GM12872 (cell line): ENCODE measurements at regions not wholly inside any gene's neighbourhood (a gene's known extent, or its start where the extent isn't known, plus 50 kb on each side); places are given as distances from the start of the nearest gene placed in this dataset.

ENCODE experiments used
- TF ChIP-seq, protein P1 (sequence below): IDR thresholded peaks from 3 replicates; pipeline ENCODE4 v1.5.1; 2011; ENCODE audit warnings: low read depth, mild to moderate bottlenecking, low read length, moderate library complexity; ENCODE audit not compliant: insufficient read depth

DNA sequence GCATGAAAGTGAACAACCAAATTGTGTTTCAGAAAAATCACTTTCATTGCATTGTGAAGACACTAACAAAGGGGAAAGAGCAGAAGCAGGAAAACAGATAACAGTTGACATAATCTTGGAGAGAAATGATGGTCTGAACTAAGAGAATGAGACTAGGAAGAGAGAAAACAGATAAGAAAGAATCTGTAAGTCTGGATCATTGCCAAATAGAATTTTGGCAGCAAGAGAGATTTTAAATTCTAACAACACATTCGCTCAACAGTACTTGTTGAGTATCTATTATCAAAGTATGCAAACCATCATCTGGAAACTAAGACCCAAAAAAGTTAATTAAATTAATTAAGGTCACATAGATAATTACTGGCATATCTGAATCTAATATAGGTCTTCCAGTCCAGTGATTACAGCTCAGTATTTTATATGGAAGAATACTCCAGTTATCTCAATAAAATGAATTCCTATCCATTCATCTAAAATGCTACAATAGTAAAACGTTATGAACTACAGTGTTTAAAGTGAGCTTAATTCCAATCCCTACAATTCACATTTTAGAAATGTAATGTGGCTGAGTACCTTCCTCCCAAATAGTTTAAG is 166.7 kb upstream of the FAT3 start:
- TF ChIP-seq, protein P1, sequence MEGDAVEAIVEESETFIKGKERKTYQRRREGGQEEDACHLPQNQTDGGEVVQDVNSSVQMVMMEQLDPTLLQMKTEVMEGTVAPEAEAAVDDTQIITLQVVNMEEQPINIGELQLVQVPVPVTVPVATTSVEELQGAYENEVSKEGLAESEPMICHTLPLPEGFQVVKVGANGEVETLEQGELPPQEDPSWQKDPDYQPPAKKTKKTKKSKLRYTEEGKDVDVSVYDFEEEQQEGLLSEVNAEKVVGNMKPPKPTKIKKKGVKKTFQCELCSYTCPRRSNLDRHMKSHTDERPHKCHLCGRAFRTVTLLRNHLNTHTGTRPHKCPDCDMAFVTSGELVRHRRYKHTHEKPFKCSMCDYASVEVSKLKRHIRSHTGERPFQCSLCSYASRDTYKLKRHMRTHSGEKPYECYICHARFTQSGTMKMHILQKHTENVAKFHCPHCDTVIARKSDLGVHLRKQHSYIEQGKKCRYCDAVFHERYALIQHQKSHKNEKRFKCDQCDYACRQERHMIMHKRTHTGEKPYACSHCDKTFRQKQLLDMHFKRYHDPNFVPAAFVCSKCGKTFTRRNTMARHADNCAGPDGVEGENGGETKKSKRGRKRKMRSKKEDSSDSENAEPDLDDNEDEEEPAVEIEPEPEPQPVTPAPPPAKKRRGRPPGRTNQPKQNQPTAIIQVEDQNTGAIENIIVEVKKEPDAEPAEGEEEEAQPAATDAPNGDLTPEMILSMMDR = no peak

DNA sequence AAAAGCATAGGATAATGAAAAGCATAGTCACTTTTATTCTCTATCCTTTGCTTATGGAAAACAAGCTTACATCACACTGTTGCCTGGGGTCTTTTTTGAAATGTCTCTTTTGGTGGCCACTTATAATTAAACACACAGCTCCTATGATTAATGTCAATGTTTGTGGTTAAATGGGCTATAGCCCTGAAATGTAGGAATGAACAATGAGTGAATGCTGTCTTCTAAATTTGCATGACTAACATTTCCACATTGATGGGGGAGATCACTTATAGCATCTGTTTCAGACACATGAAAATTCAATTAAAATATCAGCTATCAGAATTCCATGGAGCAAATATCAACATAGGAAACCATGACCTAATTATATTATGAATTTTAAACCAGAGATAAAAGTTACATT is 171.4 kb upstream of the FAT3 start:
- TF ChIP-seq, protein P1 = no peak

DNA sequence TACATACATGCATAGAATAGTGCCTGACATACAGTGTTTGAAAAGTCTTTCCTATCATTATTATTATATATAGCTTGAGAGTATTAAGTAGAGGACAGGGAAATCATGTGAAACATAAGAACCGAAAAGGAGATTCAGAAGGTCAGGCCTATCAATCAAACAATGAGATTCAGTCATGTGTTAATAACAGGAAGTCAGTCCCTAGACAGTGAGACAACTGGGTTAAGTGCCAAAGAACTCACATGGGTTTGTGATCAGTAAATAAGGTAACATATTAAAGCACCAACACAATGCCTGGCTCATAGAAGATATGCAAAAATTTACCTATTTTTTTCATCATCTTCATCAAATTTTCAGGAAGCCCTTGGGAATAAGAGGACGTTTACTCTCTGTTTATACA is 174.3 kb upstream of the FAT3 start:
- TF ChIP-seq, protein P1 = no peak

DNA sequence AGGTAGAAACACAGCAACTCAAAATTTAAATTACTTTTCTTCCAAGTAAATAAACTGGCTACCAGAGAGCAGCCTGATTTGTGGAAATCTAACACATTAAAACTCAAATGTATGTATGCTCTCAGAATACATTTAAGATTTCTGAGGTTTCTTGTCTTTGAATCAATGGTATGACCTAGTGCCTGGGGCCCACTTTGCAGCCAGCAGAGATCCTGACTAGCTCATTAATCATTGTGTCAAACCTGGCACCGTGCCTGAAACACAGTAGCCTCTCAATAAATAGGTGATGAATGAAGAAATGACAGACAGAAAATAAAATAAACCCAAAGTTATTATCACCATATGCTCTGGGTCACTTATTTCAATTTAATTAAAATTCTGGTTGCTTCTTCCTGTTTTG is 176.2 kb upstream of the FAT3 start:
- TF ChIP-seq, protein P1 = no peak

DNA sequence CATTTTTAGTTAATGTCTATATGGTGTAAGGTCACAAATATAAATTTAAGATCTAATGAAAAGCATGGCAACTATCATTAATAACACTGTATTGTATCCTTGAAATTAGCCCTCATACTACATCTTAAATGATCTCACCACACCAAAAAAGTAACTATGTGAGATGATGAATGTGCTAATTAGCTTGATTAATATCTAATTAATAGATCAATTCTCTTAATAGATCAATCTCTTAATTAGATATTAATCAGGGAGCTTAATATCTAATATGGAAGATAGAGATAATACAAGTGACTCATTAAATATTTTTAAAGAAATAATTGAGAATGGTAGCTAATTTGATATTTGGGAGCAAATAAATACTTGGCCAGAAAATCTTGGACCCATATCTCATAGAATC is 178.5 kb upstream of the FAT3 start:
- TF ChIP-seq, protein P1 = no peak

DNA sequence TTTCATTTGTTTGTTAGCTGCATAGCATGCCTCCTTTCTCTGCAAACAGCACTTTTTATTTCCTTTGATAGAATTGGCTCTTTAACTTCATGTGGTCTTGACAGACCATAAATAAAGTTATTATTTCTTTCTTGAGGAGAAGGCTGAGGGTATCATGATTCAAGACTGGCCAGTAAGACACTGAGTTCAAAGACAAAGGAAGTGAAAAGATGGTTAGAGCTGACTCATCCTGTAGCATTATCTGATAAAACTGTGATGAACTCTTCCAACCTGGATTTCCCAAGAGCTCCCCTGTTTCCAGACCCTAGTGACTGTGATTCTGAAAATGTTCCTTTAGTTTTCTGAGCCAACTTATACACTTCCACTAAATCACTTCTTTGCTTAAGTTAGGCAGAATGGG is 179.3 kb upstream of the FAT3 start:
- TF ChIP-seq, protein P1 = no peak

DNA sequence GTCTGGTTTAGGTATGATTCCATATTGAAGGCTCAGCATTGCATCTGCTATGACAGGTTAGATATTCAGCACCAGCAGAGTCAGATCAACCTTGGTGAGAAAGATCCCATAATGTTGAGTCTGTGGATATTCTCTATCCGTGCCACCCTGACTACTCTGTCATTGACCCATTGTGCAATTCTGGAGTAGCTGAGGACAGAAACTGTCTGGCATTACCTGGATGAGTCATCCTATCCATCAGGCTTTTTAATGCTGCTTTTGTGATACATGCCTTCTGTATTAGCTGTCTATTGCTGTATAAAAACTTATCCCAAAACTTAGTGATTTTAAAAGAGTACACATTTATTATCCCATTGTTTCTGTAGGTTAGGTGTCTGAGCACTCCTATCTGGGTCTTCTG is 189.1 kb upstream of the FAT3 start:
- TF ChIP-seq, protein P1 = no peak
